HK-2 (cell line): ENCODE measurements at regions not wholly inside any gene's neighbourhood (a gene's known extent, or its start where the extent isn't known, plus 50 kb on each side); places are given as distances from the start of the nearest gene placed in this dataset.

Experiments
- DNase-seq: peaks from one replicate; pipeline ENCODE4 v3.0.0-alpha.2; 2018; ENCODE audit not compliant: unreplicated experiment

DNA sequence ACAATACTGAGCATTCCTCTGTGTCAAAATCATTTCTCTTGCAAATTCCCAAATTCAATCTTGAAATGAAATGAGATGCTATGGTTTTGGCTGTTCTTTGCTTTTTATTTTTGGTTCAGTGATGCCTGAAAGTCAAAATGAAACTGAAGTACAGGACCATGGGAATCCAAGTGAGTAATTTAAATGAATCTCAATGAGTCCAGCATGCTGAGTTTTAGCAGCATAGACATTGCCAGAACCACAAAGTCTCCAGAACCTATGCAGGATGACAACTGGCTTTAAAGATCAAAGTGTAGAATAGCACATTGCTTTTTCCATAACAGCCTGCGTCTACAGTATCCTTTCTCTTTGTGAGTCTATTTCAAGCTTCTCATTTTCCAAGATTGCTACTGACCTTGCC, 1050.7 kb upstream of the PIK3C3 start:
- DNase-seq, result no peak

DNA sequence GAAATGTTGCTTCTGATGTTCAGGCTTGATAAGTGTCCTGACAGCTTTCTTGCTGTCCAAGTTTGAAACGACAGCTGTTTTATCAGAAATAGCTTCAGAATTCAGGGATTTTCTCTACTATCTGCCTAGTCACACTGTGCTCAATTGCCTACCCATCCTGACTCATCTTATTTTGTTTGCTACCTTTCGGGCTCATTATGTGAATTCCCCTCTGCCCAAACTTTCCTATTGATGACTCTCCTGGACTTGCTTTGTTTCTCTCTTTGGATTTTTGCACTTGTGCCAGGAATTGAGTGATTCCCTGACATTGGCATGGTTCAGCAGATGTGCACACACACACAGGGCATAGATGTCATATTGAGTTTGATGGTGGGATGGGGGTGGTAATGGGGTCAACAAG, 1052.6 kb upstream of the PIK3C3 start:
- no peak for DNase-seq

DNA sequence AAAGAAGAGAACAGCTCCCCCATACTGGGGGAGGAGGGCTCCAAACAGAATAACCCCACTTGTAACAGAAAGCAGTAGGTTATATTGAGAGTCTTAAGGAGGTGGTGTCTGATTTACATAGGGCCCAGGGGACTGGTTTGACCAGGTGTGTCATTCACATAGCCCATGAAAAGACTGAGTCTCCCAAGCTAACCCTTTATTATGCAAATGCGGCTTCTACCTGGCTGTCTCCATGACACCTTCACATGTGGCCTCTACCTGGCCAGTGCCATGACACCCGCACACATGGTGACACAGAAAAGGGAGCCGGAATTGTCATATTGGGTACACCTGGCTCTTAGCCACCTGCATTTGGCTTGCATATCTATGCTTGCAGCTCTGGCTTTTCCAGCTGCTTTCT, 1057.2 kb upstream of the PIK3C3 start:
- DNase-seq, result no peak

DNA sequence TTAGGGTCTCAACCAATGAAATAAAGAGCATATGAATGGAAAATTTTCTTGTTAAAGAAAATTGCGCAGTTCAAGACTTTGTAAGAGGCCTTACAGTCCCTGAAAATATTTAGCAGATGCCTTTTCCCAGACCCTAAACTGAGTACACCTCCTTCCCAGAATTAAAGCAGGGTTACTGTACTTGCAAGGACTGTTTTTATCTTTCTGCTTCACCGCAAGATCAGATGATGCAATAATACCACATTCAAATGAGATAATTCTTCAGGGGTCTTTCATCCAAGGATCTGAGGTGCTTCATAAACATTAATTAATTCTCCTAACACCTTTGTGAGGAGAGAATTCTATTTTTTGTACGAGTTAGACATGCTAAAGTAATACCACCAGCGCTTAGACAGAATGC, 1071.8 kb upstream of the PIK3C3 start:
- no peak for DNase-seq

- DNase-seq, result no peak
These were observed 1072.6 kb upstream of the PIK3C3 start for GRCh38 chr18:40882468-40882867.

DNA sequence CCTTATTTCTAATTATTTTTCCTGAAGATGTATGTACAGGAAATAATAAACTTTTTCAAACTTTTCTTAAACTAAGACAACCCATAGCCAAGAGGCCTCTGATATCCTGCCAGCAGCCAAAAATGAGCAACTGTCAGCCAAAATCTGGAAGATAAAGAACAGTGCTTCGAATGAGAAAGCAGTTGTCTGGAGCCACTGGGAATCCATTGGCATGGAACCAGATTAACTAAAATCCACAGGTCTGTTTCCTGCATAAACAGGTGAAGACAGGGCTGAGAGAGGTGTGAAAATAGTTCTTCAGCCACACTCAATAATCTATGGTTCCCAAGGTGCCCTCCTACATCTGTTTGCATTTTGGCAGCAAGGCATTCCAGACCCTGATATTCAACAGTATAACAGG, 1076.7 kb upstream of the PIK3C3 start:
- DNase-seq, result no peak

DNA sequence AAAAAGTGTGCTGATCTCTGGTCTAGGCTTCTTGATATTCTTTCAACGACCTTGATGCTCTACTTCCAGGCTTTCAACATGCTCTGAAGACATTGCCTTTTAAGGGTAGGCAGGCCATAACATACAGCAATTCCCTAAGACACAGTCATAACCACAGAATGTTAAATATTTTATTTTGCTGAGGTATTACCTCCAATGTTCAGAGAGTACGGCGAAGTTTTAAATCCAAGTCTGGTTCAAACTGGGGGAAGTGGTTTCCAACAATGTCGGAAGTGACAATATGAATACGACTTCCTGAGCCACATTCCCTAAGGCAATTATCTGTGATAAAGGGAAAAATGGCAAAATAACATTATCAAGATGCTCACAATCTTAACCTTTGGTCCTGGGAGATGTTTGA, 1077.9 kb upstream of the PIK3C3 start:
- no peak for DNase-seq

DNA sequence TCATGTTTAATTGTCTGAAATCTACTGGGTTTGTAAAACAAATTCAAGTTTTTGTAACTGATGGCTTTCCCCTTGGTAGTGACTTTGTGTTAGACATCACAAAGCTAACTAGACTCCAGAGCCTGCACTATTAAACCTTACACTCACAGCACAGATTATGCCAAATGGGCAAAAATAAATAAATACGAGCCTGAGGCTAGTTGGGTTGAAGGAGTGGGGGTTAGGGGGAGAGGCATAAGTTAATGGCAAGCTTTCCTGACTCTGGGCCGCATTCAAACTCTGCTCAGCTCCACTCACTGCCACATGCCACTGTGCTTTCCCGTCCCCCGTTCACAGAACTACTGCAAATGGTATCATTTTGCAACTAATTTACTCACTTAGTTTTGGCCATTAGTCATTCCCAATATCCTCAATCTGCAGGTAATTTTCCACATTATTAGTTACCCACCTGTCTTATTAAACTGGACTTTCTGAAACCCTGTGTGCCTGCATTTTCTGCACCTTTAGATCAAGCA, 1079.9 kb upstream of the PIK3C3 start:
- no peak for DNase-seq

DNA sequence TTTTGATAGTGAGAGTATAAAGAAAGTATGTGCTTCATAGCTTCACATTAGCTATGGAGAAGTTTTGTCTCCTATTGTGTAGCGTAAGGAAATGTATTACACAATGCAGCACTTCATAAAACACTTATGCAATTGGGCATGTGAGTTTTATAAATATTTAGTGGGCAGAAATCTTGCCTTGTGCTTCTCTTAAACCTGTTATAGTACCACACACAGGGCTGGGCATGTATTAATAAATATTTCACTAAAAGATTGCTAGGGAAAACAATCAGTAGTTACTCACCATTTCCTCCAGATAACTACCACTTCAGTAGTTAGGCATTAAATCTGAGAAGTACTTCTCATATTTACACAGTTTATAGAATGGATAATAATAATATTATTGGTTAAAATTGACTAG, 1080.8 kb upstream of the PIK3C3 start:
- DNase-seq, result no peak

- DNase-seq, result no peak
These were observed 1086.8 kb upstream of the PIK3C3 start for GRCh38 chr18:40868110-40868858.

- DNase-seq, result no peak
These were observed 1087.6 kb upstream of the PIK3C3 start for GRCh38 chr18:40867459-40867858.

- no peak for DNase-seq
These were observed 1088.1 kb upstream of the PIK3C3 start for GRCh38 chr18:40866968-40867367.

- DNase-seq, result no peak
These were observed 1088.9 kb upstream of the PIK3C3 start for GRCh38 chr18:40866013-40866645.

GRCh38 chr18:40864846-40865245, 1090.2 kb upstream of the PIK3C3 start:
- DNase-seq, result no peak

GRCh38 chr18:40863801-40864200, 1091.2 kb upstream of the PIK3C3 start:
- DNase-seq, result no peak

- no peak for DNase-seq
These were observed 1094.8 kb upstream of the PIK3C3 start for GRCh38 chr18:40860189-40860588.

DNA sequence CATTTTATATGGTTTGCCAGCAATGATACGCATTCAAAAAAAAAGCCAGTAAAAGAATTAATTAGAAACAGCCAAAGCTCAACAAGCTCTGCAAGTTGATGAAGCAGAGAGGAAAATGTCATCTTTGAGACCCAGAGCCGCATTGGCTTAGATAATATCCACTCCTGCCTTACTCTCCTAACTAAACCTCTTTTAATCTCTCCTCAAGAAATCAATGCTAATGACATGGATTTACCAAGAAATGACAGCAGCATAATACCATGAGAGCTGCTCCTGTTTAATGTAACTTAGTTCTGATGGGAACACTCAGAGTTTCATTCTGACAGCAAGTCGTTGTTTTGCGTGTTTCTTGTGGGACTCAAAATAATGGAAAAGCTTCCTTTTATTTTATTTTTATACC, 1099.4 kb upstream of the PIK3C3 start:
- DNase-seq, result no peak

DNA sequence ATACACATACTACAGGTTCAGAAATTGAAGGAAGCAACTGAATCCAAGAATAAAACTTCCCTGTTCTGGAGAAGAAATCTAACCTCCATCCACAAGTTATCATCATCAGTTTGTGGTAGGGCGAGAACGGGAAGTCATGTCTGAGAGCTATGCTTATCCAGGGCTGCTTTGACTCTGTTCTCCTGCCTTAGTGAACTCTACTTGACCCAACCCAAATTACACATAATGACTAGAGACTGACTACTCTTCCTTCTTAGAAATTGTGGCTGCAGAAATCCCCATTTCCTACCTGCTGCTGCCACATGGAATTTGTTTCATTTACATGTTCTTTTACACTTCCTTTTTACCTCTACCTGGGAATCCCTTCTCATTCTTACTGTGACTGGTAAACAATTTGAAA, 1102.6 kb upstream of the PIK3C3 start:
- DNase-seq, result no peak

GRCh38 chr18:40851014-40851429, 1104.0 kb upstream of the PIK3C3 start:
- DNase-seq, result no peak

GRCh38 chr18:40849886-40850285, 1105.1 kb upstream of the PIK3C3 start:
- DNase-seq, result no peak

DNA sequence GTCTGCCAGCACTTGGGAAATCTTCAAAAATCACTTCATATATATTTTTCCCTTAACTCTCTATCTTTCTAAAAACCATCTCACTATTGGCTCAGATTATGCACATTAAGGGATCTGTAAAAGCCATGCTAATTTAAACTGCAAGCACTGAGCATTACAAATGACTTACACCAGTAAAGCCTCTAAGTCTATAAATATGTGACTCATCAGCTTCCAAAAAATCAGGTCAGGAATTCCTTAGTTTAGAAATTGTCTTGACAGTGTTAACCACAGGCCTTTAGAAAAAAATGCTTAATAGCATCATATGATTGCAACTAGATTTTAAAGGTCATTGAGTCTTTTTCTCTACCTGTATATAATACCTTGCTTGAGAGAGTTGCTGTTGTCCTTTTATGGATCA, 1113.6 kb upstream of the PIK3C3 start:
- DNase-seq, result no peak

- no peak for DNase-seq
These were observed 1114.0 kb upstream of the PIK3C3 start for GRCh38 chr18:40841063-40841462.

DNA sequence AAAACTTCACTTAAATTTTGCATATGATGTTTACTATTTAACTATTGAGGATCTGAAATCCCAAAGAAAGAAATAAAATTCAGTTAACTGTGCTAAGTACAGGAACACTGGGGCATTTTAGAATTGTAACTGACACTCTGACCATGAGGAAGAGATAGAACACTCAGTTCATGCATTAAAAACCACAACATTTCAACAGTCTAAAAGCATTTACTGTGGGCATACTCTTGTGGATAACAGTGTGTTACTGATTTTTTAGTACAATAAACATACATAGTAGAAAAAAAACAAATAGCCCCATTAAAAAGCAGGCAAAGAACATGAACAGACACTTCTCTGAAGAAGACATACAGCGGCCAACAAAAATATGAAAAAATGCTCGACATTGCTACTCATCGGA, 1122.7 kb upstream of the PIK3C3 start:
- no peak for DNase-seq

DNA sequence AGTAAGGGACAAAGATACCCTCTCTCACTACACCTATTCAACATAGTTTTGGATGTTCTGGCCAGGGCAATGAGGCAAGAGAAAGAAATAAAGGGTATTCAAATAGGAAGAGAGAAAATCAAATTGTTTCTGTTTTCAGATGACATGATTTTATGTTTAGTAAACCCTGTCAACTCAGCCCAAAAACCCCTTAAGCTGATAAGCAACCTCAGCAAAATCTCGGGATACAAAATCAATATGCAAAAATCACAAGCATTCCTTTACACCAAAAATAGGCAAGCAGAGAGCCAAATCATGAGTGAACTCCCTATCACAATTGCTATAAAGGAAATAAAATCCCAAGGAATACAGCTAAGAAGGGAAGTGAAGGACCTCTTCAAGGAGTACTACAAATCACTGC, 1130.7 kb upstream of the PIK3C3 start:
- no peak for DNase-seq
